MM.1S (cell line): ENCODE measurements at regions not wholly inside any gene's neighbourhood (a gene's known extent, or its start where the extent isn't known, plus 50 kb on each side); places are given as distances from the start of the nearest gene placed in this dataset.

Source experiments
- EZH2phosphoT487 ChIP-seq: fragments of 300-600 bp; sonication (generic); IDR thresholded peaks from 2 replicates; pipeline ENCODE4 v1.6.1; 2018; ENCODE audit warnings: antibody characterized with exemption, low read length
- TF ChIP-seq, protein P1 (sequence below): fragments of 300-600 bp; sonication (generic); IDR thresholded peaks from 2 replicates; pipeline ENCODE4 v1.5.1; 2016; ENCODE audit warnings: antibody characterized with exemption, low read length, mixed read lengths

DNA sequence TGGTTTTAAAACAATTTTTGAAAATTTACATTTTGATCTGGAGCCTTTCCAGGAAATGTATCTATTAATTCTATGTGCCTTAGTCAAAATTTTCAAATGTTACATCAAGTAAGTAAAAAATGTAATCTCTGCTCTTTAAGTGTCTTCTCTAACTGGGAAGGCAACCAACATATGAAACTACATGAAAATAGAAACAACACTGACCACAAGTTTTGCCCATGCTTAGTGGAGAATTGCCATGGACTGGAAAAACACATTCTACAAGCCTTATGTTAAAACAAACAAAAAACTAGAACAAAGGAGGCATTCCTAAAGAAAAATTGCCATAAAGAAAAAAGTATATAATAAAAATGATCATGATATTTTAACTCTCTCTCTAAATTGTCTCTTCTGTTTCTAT is 75.9 kb upstream of the SPRED1 start:
- TF ChIP-seq, protein P1, sequence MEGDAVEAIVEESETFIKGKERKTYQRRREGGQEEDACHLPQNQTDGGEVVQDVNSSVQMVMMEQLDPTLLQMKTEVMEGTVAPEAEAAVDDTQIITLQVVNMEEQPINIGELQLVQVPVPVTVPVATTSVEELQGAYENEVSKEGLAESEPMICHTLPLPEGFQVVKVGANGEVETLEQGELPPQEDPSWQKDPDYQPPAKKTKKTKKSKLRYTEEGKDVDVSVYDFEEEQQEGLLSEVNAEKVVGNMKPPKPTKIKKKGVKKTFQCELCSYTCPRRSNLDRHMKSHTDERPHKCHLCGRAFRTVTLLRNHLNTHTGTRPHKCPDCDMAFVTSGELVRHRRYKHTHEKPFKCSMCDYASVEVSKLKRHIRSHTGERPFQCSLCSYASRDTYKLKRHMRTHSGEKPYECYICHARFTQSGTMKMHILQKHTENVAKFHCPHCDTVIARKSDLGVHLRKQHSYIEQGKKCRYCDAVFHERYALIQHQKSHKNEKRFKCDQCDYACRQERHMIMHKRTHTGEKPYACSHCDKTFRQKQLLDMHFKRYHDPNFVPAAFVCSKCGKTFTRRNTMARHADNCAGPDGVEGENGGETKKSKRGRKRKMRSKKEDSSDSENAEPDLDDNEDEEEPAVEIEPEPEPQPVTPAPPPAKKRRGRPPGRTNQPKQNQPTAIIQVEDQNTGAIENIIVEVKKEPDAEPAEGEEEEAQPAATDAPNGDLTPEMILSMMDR = no peak
- no peak for TF ChIP-seq EZH2phosphoT487
